NCI-H1417 (cell line): ENCODE measurements at regions not wholly inside any gene's neighbourhood (a gene's known extent, or its start where the extent isn't known, plus 50 kb on each side); places are given as distances from the start of the nearest gene placed in this dataset.

Source experiments
- DNase-seq, 3 experiments: peaks; one replicate each; lab custom pipeline; 2025; lab: John Stamatoyannopoulos, UW

- DNase-seq, result peak in 1 of 3 experiments; percentile 38
Measured at GRCh38 chr10:55374060-55374459, 573.0 kb upstream of the PCDH15 start.

- DNase-seq, result peak in 2 of 3 experiments; percentile 2 to 60
Measured at GRCh38 chr10:55369670-55370420, 568.8 kb upstream of the PCDH15 start.

- no peak for DNase-seq
Measured at GRCh38 chr10:55368467-55368866, 567.4 kb upstream of the PCDH15 start.

GRCh38 chr10:55367555-55367954 lies 566.5 kb upstream of the PCDH15 start:
- no peak for DNase-seq

GRCh38 chr10:55358539-55358938 lies 557.5 kb upstream of the PCDH15 start:
- no peak for DNase-seq

GRCh38 chr10:55353414-55353813 lies 552.4 kb upstream of the PCDH15 start:
- DNase-seq, result no peak

GRCh38 chr10:55351431-55351830 lies 550.4 kb upstream of the PCDH15 start:
- DNase-seq, result peak in 1 of 3 experiments; percentile 30

GRCh38 chr10:55348534-55348933 lies 547.5 kb upstream of the PCDH15 start:
- DNase-seq, result no peak

- peak in 1 of 3 experiments; percentile 35 for DNase-seq
Measured at GRCh38 chr10:55330486-55330885, 529.5 kb upstream of the PCDH15 start.

- peak in 1 of 3 experiments; percentile 66 for DNase-seq
Measured at GRCh38 chr10:55329796-55330195, 528.8 kb upstream of the PCDH15 start.

- DNase-seq, result no peak
Measured at GRCh38 chr10:55320187-55320700, 519.2 kb upstream of the PCDH15 start.

- DNase-seq, result peak in 2 of 3 experiments; percentile 2 to 57
Measured at GRCh38 chr10:55311848-55312635, 511.0 kb upstream of the PCDH15 start.

- DNase-seq, result no peak
Measured at GRCh38 chr10:55310143-55310542, 509.1 kb upstream of the PCDH15 start.

- DNase-seq, result peak in 1 of 3 experiments; percentile 35
Measured at GRCh38 chr10:55305285-55305684, 504.3 kb upstream of the PCDH15 start.

GRCh38 chr10:55287346-55287745 lies 486.3 kb upstream of the PCDH15 start:
- peak in 1 of 3 experiments; percentile 12 for DNase-seq

GRCh38 chr10:55283031-55283430 lies 482.0 kb upstream of the PCDH15 start:
- no peak for DNase-seq

- DNase-seq, result no peak
Measured at GRCh38 chr10:55280696-55281095, 479.7 kb upstream of the PCDH15 start.

GRCh38 chr10:55277549-55277948 lies 476.5 kb upstream of the PCDH15 start:
- DNase-seq, result peak in 2 of 3 experiments; percentile 6 to 63

- DNase-seq, result no peak
Measured at GRCh38 chr10:55274367-55274766, 473.3 kb upstream of the PCDH15 start.

- no peak for DNase-seq
Measured at GRCh38 chr10:55273946-55274345, 472.9 kb upstream of the PCDH15 start.

- DNase-seq, result no peak
Measured at GRCh38 chr10:55272886-55273285, 471.9 kb upstream of the PCDH15 start.

GRCh38 chr10:55266797-55267196 lies 465.8 kb upstream of the PCDH15 start:
- DNase-seq, result no peak

- no peak for DNase-seq
Measured at GRCh38 chr10:55263327-55263726, 462.3 kb upstream of the PCDH15 start.
